Upper lobe of left lung (tissue), 4 donors: ENCODE measurements at regions not wholly inside any gene's neighbourhood (a gene's known extent, or its start where the extent isn't known, plus 50 kb on each side); places are given as distances from the start of the nearest gene placed in this dataset.

Experiments
- POLR2A ChIP-seq, 4 donors: fragments of 450-650 bp; IDR thresholded peaks; one replicate each; pipeline ENCODE4 v1.5.1; 2016 to 2017; ENCODE audit warnings: antibody characterized with exemption in 4 of 4, mild to moderate bottlenecking in 2 of 4
- TF ChIP-seq, protein P1 (sequence below), 6 experiments: fragments of 450-650 bp in 4 of 6; fragments of 200-600 bp in 2 of 6; sonication (generic) in 2 of 6; IDR thresholded peaks; one replicate each; pipeline ENCODE4 v1.5.1; 2016 to 2019; ENCODE audit warnings: antibody characterized with exemption in 6 of 6

DNA sequence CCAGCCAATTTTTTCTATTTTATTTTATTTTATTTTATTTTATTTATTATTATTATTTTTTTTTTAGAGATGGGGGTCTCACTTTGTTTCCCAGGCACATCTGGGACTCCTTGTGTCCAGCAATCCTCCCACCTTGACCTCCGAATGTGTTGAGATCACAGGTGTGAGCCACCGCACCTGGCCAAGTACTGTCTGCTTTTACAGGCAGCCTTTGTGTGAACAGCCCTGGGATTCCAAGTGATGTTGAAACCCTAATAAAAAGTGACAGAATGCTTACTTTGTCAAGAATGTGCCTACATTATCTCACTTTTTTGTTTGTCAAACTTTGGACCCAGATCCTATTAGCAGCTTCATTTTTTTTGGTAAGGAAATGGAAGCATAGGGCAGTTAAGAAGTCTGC lies 220.1 kb upstream of the EDNRB start:
- TF ChIP-seq, protein P1, sequence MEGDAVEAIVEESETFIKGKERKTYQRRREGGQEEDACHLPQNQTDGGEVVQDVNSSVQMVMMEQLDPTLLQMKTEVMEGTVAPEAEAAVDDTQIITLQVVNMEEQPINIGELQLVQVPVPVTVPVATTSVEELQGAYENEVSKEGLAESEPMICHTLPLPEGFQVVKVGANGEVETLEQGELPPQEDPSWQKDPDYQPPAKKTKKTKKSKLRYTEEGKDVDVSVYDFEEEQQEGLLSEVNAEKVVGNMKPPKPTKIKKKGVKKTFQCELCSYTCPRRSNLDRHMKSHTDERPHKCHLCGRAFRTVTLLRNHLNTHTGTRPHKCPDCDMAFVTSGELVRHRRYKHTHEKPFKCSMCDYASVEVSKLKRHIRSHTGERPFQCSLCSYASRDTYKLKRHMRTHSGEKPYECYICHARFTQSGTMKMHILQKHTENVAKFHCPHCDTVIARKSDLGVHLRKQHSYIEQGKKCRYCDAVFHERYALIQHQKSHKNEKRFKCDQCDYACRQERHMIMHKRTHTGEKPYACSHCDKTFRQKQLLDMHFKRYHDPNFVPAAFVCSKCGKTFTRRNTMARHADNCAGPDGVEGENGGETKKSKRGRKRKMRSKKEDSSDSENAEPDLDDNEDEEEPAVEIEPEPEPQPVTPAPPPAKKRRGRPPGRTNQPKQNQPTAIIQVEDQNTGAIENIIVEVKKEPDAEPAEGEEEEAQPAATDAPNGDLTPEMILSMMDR (IDR thresholded peaks at IDR 0.05): no peak
- no peak for TF ChIP-seq POLR2A (IDR thresholded peaks at IDR 0.05)
